ENCODE measurements at regions not wholly inside any gene's neighbourhood (a gene's known extent, or its start where the extent isn't known, plus 50 kb on each side); places are given as distances from the start of the nearest gene placed in this dataset.

DNA sequence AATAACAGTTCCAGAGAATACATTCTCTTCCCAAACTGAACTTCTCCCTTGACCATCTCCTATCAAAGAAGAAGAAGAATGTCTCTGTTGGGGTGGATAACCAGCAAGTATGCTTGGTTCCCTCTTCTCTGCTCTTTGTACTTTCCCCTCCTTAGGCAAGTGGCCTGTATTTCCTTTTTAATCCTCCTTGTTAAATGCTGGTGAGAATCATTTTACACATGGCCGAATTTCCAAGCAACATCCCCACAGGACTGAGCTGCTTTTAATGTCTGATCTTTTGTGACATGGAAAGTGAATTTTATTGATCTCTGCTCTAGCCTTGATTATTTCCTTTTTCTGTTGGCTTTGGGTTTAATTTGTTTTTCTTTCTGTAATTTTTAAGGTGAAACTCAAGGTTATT is 336.7 kb downstream of the DUSP10 start:
- Histone ChIP-seq H3K9me3 (ENCODE audit: control insufficient read depth, insufficient read depth, low read length) (no peaks in the 10 kb centered on the region), H3K27me3 (ENCODE audit: control insufficient read depth, insufficient read depth, low read length) (no peaks in the 10 kb centered on the region), H3K4me1 (ENCODE audit: control insufficient read depth, insufficient read depth, low read length) (no peaks in the 10 kb centered on the region), H3K27ac (ENCODE audit: low read depth, low read length) (no peak overlapping the region), H3K36me3 (ENCODE audit: control insufficient read depth, insufficient read depth, low read length) (no peaks in the 10 kb centered on the region), H3K4me3 (ENCODE audit: low read depth, low read length) (no peak overlapping the region)
- WGBS (ENCODE audit: insufficient coverage): no CpG with 5 or more reads among the region's 1 CpG
- DNase-seq (ENCODE audit: low read depth in 4 of 6, low spot score in 6 of 6): no peak

DNA sequence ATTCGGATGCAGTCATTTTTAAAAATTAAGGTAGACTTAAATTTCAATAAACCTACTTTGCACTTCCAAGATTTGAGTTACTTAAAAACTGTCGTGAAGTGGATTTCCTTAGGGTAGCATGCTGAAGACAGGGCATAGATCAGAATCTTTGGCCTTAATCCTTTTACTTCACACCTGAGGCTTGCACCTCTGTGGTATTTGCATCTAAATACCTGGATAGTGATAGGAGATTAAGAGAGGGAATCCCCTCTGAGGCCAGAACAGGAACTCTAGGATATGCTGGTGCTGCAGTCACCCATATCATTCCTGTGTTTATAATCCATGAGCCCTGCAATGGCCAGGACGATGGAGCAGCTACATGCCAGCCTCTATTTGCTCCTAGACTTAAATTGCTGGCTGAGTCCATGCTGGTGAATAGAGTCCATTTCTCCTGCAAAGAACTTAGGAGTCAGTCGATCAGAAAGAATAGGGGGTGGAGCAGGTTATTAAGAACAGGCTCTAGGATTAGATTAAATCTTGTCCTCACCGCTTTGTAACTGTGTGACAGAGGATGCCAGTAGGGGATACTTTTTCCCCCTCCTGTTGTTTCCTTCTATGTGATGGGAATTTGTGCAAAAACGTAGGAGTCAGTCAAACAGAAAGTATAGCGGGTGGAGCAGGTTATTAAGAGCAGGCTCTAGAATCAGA is 333.6 kb downstream of the DUSP10 start:
- 57% methylated on average over 1 of the region's 7 CpGs for WGBS (ENCODE audit: insufficient coverage)

DNA sequence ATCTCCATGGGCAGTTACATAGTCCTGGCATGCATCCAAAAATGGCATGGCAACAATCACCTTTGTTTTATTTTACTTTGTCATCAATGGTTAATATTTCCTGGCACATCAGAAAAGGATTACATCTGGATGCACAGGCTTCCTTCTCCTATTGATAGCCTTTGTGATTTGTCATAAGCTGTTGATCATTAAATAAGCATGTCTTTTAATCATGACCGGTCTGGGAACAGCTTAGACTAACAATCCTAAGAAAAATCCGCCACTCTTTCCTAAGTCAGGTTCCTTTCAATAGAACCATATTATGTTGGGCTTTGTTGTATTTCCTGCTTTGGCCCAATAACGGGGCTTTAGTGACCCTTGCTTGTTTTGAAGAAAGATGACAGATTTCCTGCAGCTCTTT is 330.6 kb downstream of the DUSP10 start:
- no peak for DNase-seq (ENCODE audit: low read depth in 4 of 6, low spot score in 6 of 6)
- no peaks in the 10 kb centered on the region for H3K27me3 ChIP-seq (ENCODE audit: control insufficient read depth, insufficient read depth, low read length)
- no peak overlapping the region for H3K4me3 ChIP-seq (ENCODE audit: low read depth, low read length)
- WGBS (ENCODE audit: insufficient coverage): no CpG with 5 or more reads among the region's 3 CpGs
- H3K9me3 ChIP-seq (ENCODE audit: control insufficient read depth, insufficient read depth, low read length): peaks cover 1% of the 10 kb centered on the region
- H3K27ac ChIP-seq (ENCODE audit: low read depth, low read length): no peak overlapping the region
- no peaks in the 10 kb centered on the region for H3K36me3 ChIP-seq (ENCODE audit: control insufficient read depth, insufficient read depth, low read length)
- H3K4me1 ChIP-seq (ENCODE audit: control insufficient read depth, insufficient read depth, low read length): no peaks in the 10 kb centered on the region

More for the DNA sequence above, 333.6 kb downstream of the DUSP10 start:
- Histone ChIP-seq H3K27me3 (ENCODE audit: control insufficient read depth, insufficient read depth, low read length) (no peaks in the 10 kb centered on the region), H3K9me3 (ENCODE audit: control insufficient read depth, insufficient read depth, low read length) (peaks cover 1% of the 10 kb centered on the region), H3K4me3 (ENCODE audit: low read depth, low read length) (no peak overlapping the region), H3K27ac (ENCODE audit: low read depth, low read length) (no peak overlapping the region), H3K36me3 (ENCODE audit: control insufficient read depth, insufficient read depth, low read length) (no peaks in the 10 kb centered on the region), H3K4me1 (ENCODE audit: control insufficient read depth, insufficient read depth, low read length) (no peaks in the 10 kb centered on the region)
- DNase-seq (ENCODE audit: low read depth in 4 of 6, low spot score in 6 of 6): no peak

DNA sequence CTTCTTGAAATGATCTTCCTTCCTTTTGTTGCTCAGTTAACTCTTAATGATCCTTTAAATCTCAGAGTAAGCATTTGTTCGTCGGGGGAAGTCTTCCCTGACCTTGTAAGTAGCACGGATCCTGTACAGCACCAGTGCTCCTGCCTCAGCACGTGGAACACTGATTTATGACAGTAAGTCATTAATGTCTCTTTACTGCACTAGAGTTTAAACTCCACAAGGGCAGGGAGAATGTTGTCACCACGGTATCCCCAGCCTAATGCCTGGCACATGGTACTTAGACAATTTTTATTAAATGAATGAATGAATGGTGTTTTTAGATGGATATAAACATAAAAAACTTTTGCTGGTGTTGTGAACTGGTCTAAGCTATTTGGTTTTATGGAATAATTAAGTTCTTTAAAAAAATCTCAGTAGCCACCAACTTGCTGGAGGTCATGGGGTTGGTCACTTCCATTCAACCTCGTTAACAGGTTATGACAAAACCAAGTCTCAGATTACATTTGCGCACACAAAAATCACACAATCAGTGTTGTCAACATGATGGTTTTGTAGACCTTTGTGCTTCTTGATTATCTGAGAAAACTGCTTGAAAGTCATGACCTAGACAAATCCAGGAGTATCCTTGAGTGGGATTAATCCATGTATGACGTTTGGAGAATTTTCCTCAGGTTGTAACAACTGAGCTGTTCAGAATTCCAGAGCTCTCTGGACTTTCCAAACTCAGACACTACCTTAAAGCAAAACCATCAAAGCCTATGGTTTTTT is 326.9 kb downstream of the DUSP10 start:
- no peak overlapping the region for H3K27ac ChIP-seq (ENCODE audit: low read depth, low read length)
- H3K4me1 ChIP-seq (ENCODE audit: control insufficient read depth, insufficient read depth, low read length): no peaks in the 10 kb centered on the region
- no peaks in the 10 kb centered on the region for H3K27me3 ChIP-seq (ENCODE audit: control insufficient read depth, insufficient read depth, low read length)
- H3K36me3 ChIP-seq (ENCODE audit: control insufficient read depth, insufficient read depth, low read length): no peaks in the 10 kb centered on the region
- no peak for DNase-seq (ENCODE audit: low read depth in 4 of 6, low spot score in 6 of 6)
- peaks cover 1% of the 10 kb centered on the region for H3K9me3 ChIP-seq (ENCODE audit: control insufficient read depth, insufficient read depth, low read length)
- no CpG with 5 or more reads among the region's 8 CpGs for WGBS (ENCODE audit: insufficient coverage)
- no peak overlapping the region for H3K4me3 ChIP-seq (ENCODE audit: low read depth, low read length)

DNA sequence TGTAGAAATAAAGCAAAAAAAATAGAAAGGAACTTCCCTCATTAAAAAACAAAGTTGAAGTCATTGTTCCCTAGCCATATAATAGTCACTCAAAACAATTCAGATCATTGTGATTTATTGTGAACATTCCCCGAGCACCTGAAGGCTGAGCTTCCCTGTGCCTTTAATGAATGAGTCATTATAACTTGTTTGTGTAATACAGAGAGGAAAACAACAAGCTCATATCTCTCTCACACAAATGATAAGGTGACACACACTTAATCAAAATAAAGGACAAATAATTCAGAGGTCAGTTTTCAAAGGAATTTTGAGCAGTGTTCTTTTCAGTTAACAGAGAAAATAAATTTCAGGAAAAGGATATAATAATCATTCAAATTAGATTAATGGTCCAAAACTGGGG is 326.2 kb downstream of the DUSP10 start:
- H3K36me3 ChIP-seq (ENCODE audit: control insufficient read depth, insufficient read depth, low read length): no peaks in the 10 kb centered on the region
- WGBS (ENCODE audit: insufficient coverage): no CpG with 5 or more reads among the region's 1 CpG
- H3K27me3 ChIP-seq (ENCODE audit: control insufficient read depth, insufficient read depth, low read length): no peaks in the 10 kb centered on the region
- H3K9me3 ChIP-seq (ENCODE audit: control insufficient read depth, insufficient read depth, low read length): peaks cover 1% of the 10 kb centered on the region
- DNase-seq (ENCODE audit: low read depth in 4 of 6, low spot score in 6 of 6): no peak
- no peak overlapping the region for H3K27ac ChIP-seq (ENCODE audit: low read depth, low read length)
- H3K4me3 ChIP-seq (ENCODE audit: low read depth, low read length): no peak overlapping the region
- H3K4me1 ChIP-seq (ENCODE audit: control insufficient read depth, insufficient read depth, low read length): no peaks in the 10 kb centered on the region

DNA sequence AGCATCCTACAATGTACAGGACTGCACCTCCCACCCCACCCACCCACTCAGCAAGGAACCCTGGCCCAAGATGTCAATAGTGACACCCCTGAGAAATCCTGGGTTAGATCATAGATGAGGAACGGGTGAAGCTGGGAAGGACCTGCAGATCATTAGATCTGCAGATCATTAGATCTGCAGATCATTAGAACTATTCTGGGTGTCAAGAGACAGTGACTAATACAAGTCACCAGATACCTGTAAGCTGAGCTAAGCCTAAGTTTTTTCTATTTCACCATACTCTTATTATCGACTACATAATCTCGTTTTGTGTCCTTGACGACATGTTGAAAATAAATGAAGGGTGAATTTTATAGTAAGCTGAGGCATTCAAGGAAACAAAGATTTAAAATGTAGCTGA is 325.7 kb downstream of the DUSP10 start:
- no peak overlapping the region for H3K4me3 ChIP-seq (ENCODE audit: low read depth, low read length)
- no peaks in the 10 kb centered on the region for H3K36me3 ChIP-seq (ENCODE audit: control insufficient read depth, insufficient read depth, low read length)
- WGBS (ENCODE audit: insufficient coverage): no CpG with 5 or more reads among the region's 4 CpGs
- H3K27ac ChIP-seq (ENCODE audit: low read depth, low read length): no peak overlapping the region
- DNase-seq (ENCODE audit: low read depth in 4 of 6, low spot score in 6 of 6): no peak
- H3K9me3 ChIP-seq (ENCODE audit: control insufficient read depth, insufficient read depth, low read length): peaks cover 1% of the 10 kb centered on the region
- no peaks in the 10 kb centered on the region for H3K27me3 ChIP-seq (ENCODE audit: control insufficient read depth, insufficient read depth, low read length)
- no peaks in the 10 kb centered on the region for H3K4me1 ChIP-seq (ENCODE audit: control insufficient read depth, insufficient read depth, low read length)

DNA sequence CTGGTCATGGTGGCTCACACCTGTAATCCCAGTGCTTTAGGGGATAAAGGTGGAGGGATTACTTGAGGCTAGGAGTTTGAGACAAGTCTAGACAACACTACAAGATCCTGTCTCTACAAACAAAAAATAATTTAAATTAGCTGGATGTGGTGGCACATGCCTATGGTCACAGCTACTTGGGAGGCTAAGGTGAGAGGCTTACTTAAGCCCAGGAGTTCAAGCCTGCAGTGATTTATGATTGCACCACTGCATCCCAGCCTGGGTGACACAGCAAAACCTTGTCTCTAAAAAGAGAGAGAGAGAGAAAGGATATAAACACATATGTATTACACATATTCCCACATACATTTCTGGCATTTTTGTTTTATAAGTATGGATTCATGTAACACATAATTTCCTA is 325.2 kb downstream of the DUSP10 start:
- no peaks in the 10 kb centered on the region for H3K27me3 ChIP-seq (ENCODE audit: control insufficient read depth, insufficient read depth, low read length)
- no peak overlapping the region for H3K27ac ChIP-seq (ENCODE audit: low read depth, low read length)
- H3K4me1 ChIP-seq (ENCODE audit: control insufficient read depth, insufficient read depth, low read length): no peaks in the 10 kb centered on the region
- H3K4me3 ChIP-seq (ENCODE audit: low read depth, low read length): no peak overlapping the region
- H3K9me3 ChIP-seq (ENCODE audit: control insufficient read depth, insufficient read depth, low read length): no peaks in the 10 kb centered on the region
- no peaks in the 10 kb centered on the region for H3K36me3 ChIP-seq (ENCODE audit: control insufficient read depth, insufficient read depth, low read length)
- no peak for DNase-seq (ENCODE audit: low read depth in 4 of 6, low spot score in 6 of 6)

DNA sequence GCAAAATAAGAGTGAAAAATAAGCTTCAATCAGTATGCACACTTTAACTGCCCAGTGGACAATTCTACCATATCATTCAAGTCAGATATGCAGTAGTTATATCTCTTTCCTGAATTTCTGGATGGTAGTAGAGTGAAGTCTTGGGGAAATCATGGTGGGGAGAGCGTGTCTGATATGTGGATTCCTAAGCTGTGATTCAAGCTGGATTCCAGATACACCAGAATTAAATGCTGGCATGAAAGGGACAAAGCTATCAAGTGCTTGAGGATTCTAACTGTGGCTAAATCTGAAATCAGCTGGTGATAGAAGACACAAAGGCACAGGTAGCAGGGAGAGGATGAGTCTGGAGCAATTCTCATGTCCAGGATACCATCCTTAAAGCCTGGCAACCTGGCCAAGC is 323.5 kb downstream of the DUSP10 start:
- Histone ChIP-seq H3K9me3 (ENCODE audit: control insufficient read depth, insufficient read depth, low read length) (no peaks in the 10 kb centered on the region), H3K27ac (ENCODE audit: low read depth, low read length) (no peak overlapping the region), H3K4me1 (ENCODE audit: control insufficient read depth, insufficient read depth, low read length) (no peaks in the 10 kb centered on the region), H3K36me3 (ENCODE audit: control insufficient read depth, insufficient read depth, low read length) (no peaks in the 10 kb centered on the region), H3K4me3 (ENCODE audit: low read depth, low read length) (no peak overlapping the region), H3K27me3 (ENCODE audit: control insufficient read depth, insufficient read depth, low read length) (no peaks in the 10 kb centered on the region)
- WGBS (ENCODE audit: insufficient coverage): 78% methylated on average over 1 of the region's 1 CpG
- no peak for DNase-seq (ENCODE audit: low read depth in 4 of 6, low spot score in 6 of 6)

DNA sequence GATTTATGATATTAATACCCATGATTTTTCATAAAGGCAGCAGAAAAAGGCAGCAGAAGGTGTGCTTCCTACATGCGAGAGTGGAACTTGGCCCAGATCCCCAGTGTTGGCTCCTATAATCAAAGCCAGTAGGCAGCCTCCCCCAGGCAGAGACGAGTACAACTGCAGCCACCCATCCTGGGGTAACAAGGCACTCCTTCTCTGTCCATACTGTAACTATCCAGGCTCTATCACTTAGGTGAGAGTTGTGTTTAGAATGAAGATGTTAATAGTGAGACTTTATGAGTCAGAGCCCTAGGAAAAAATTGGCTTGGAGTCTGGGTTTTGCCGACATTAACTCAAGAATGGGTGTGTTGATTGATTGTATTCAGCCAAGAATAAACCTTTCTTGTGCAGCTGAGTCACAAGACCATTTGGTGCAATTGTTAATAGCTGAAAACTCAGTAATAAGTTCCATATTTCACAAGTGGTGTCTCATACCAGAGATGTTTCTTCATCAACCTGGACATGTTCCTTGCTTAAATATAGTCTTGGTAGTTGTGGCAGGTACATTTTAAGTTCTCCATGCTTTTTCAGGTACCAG is 322.3 kb downstream of the DUSP10 start:
- no peak for DNase-seq (ENCODE audit: low read depth in 4 of 6, low spot score in 6 of 6)
- no peak overlapping the region for H3K27ac ChIP-seq (ENCODE audit: low read depth, low read length)
- no peaks in the 10 kb centered on the region for H3K27me3 ChIP-seq (ENCODE audit: control insufficient read depth, insufficient read depth, low read length)

DNA sequence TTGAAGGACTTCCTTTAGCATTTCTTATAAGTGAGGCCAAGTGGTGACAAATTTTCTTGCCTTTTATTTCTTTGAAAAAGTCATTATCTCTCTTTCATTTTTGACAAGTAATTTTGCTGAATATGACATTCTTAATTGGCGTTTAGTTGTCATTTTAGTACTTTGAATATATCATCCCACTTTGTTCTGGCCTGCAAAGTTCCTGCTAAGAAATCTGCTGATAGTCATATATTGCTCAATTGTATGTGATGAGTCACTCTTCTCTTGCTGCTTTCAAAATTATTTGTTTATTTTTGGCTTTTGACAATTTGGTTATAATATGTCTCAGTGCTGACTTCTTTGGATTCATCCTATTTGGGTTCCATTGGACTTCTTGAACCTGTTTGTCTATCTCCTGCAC is 312.6 kb downstream of the DUSP10 start:
- Histone ChIP-seq H3K4me1 (ENCODE audit: control insufficient read depth, insufficient read depth, low read length) (no peaks in the 10 kb centered on the region), H3K36me3 (ENCODE audit: control insufficient read depth, insufficient read depth, low read length) (no peaks in the 10 kb centered on the region), H3K27ac (ENCODE audit: low read depth, low read length) (no peak overlapping the region), H3K27me3 (ENCODE audit: control insufficient read depth, insufficient read depth, low read length) (no peaks in the 10 kb centered on the region), H3K9me3 (ENCODE audit: control insufficient read depth, insufficient read depth, low read length) (no peaks in the 10 kb centered on the region), H3K4me3 (ENCODE audit: low read depth, low read length) (no peak overlapping the region)
- DNase-seq (ENCODE audit: low read depth in 4 of 6, low spot score in 6 of 6): no peak
- WGBS (ENCODE audit: insufficient coverage): no CpG with 5 or more reads among the region's 1 CpG

More for the DNA sequence above, 322.3 kb downstream of the DUSP10 start:
- Histone ChIP-seq H3K4me1 (ENCODE audit: control insufficient read depth, insufficient read depth, low read length) (no peaks in the 10 kb centered on the region), H3K9me3 (ENCODE audit: control insufficient read depth, insufficient read depth, low read length) (no peaks in the 10 kb centered on the region), H3K4me3 (ENCODE audit: low read depth, low read length) (no peak overlapping the region), H3K36me3 (ENCODE audit: control insufficient read depth, insufficient read depth, low read length) (no peaks in the 10 kb centered on the region)
- WGBS (ENCODE audit: insufficient coverage): 79% methylated on average over 3 of the region's 3 CpGs
